DND-41 (cell line): ENCODE measurements at regions not wholly inside any gene's neighbourhood (a gene's known extent, or its start where the extent isn't known, plus 50 kb on each side); places are given as distances from the start of the nearest gene placed in this dataset.

ENCODE experiments used
- CTCF ChIP-seq: IDR thresholded peaks from 2 replicates; pipeline ENCODE4 v1.5.1; 2012; ENCODE audit warnings: borderline replicate concordance, low read length, moderate library complexity, mild to moderate bottlenecking; ENCODE audit not compliant: poor library complexity, severe bottlenecking; ENCODE audit errors: extremely low read depth
- EZH2 ChIP-seq: IDR thresholded peaks from 3 replicates; pipeline ENCODE4 v1.6.1; 2012; ENCODE audit warnings: borderline replicate concordance, low read depth, mild to moderate bottlenecking, moderate library complexity, low read length, inconsistent platforms; ENCODE audit not compliant: severe bottlenecking

GRCh38 chr22:47279746-47280145 lies 517.3 kb downstream of the TBC1D22A start:
- TF ChIP-seq EZH2: no peak
- TF ChIP-seq CTCF: no peak
